Muscle of back (tissue), 3 donors: ENCODE measurements at regions not wholly inside any gene's neighbourhood (a gene's known extent, or its start where the extent isn't known, plus 50 kb on each side); places are given as distances from the start of the nearest gene placed in this dataset.

ENCODE experiments used
- DNase-seq, 3 donors: peaks; one replicate each; pipeline versions ENCODE4 v3.0.0 to v3.0.0-alpha.2; 2013

GRCh38 chrX:51798701-51799100, 55.5 kb downstream of the GSPT2 start:
- DNase-seq, result no peak

- peak; percentile 47 to 79 (median 49) for DNase-seq
Observed at GRCh38 chrX:51802917-51803688, 59.9 kb downstream of the GSPT2 start.

GRCh38 chrX:51803833-51804232, 60.6 kb downstream of the GSPT2 start:
- no peak for DNase-seq

- no peak for DNase-seq
Observed at GRCh38 chrX:51804741-51805140, 61.5 kb downstream of the GSPT2 start.

DNA sequence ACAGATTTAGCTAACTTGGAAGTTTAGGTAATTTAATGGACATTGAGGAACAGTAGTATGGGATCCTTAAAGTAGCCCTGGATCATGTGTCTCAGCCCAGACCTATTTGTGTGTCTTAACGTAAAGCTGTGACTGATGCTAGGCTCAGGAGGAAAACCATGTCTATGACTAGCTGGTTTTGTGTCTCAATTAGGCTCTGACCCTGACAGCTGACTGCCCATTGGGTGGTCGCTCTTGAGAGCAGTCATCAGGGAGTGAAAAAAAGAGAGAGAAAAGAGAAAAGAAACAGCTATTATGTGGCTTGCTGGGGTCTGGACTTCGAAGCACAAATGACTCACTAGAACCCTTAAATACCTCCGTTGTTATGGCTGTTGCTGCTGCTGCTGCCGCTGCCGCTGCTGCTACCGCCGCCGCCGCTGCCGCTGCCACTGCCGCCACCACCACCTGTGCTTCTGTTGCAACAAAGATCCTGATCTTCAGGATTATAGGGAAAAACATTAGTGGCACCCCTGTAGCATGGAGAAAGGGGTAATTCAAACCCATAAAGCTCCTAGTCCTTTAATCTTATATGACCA, 70.7 kb downstream of the GSPT2 start:
- no peak for DNase-seq

DNA sequence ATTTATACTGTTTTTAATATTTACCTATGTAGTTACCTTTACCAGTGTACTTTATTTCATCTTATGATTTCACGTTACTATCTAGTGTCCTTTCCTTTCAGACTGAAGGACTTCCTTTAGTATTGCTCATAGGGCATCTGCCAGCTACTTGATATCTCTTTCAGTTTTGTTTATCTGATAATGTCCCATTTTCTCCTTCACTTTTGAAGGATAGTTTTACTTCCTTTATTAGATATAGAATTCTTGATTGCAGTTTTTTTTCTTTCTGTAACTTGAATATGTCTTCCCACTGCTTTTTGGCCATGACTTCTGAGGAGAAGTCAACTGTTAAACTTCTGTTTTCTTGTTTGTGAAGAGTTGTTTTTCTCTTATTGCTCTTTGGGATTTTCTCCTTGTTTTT, 69.4 kb upstream of the MAGED1 start:
- no peak for DNase-seq

GRCh38 chrX:51825436-51825835, 68.0 kb upstream of the MAGED1 start:
- DNase-seq, result no peak

GRCh38 chrX:51834076-51834475, 59.3 kb upstream of the MAGED1 start:
- DNase-seq, result no peak

- DNase-seq, result no peak
Observed at GRCh38 chrX:51836823-51837222, 56.6 kb upstream of the MAGED1 start.

- DNase-seq, result no peak
Observed at GRCh38 chrX:51837451-51837850, 56.0 kb upstream of the MAGED1 start.

DNA sequence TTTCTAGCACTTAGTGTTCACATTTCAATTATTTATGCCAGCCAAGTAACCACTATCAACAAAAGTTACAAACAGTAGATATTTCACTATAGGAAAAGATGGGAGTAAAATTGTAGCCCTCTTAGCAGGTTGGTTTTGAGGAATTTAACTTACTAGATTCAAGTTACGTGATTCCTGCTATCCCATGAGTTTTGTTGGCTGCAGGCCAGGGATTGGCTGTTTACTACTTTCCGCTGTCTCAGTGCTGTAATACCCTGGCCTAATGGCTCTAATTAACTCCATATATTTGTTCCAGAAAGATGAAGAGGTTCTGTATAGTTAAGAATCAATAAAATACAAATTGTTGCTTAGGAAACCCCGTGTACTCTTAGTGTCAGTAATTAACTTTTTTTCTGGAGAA, 55.5 kb upstream of the MAGED1 start:
- DNase-seq, result peak; percentile 24 to 68 (median 44)
